ENCODE measurements at regions not wholly inside any gene's neighbourhood (a gene's known extent, or its start where the extent isn't known, plus 50 kb on each side); places are given as distances from the start of the nearest gene placed in this dataset.

- intact Hi-C loops (cut with micrococcal nuclease) = no loop called here
- ChIA-PET POLR2A (no interaction called here), CTCF (no interaction called here)
- Mint-ChIP-seq H3K4me3 (no peak overlapping the region), H3K27ac (no peak overlapping the region), H3K27me3 (peaks cover 7% of the 10 kb centered on the region), H3K9me3 (no peaks in the 10 kb centered on the region), H3K4me1 (ENCODE audit: low read depth) (no peaks in the 10 kb centered on the region), H3K36me3 (no peaks in the 10 kb centered on the region)
- DNase-seq = no peak
Observed at GRCh38 chr2:133940134-133940533, 313.7 kb upstream of the MGAT5 start.

GRCh38 chr2:133941666-133942065 is 312.2 kb upstream of the MGAT5 start:
- POLR2A ChIA-PET = interaction anchor here (1.2 kb wide), 1 partner anchor 15 kb away, joined by 3 read pairs; no protein-coding TSS in a partner anchor
- no peak for DNase-seq

GRCh38 chr2:133942398-133942797 is 311.5 kb upstream of the MGAT5 start:
- peaks cover 5% of the 10 kb centered on the region for H3K27me3 Mint-ChIP-seq
- no peak for DNase-seq
- intact Hi-C loops (cut with micrococcal nuclease) = no loop called here
- H3K4me1 Mint-ChIP-seq (ENCODE audit: low read depth) = no peaks in the 10 kb centered on the region
- no peak overlapping the region for H3K4me3 Mint-ChIP-seq
- ChIA-PET CTCF (no interaction called here), POLR2A (interaction anchor here (1.2 kb wide), 1 partner anchor 14 kb away, joined by 3 read pairs; no protein-coding TSS in a partner anchor)
- no peak overlapping the region for H3K27ac Mint-ChIP-seq
- no peaks in the 10 kb centered on the region for H3K36me3 Mint-ChIP-seq
- H3K9me3 Mint-ChIP-seq = no peaks in the 10 kb centered on the region

More at GRCh38 chr2:133941666-133942065, 312.2 kb upstream of the MGAT5 start:
- no peak overlapping the region for H3K4me3 Mint-ChIP-seq
- no peak overlapping the region for H3K27ac Mint-ChIP-seq
- no peaks in the 10 kb centered on the region for H3K9me3 Mint-ChIP-seq
- intact Hi-C loops (cut with micrococcal nuclease) = no loop called here
- no peaks in the 10 kb centered on the region for H3K36me3 Mint-ChIP-seq
- peaks cover 7% of the 10 kb centered on the region for H3K27me3 Mint-ChIP-seq
- H3K4me1 Mint-ChIP-seq (ENCODE audit: low read depth) = no peaks in the 10 kb centered on the region
- CTCF ChIA-PET = no interaction called here

GRCh38 chr2:133943108-133943507 is 310.8 kb upstream of the MGAT5 start:
- no peaks in the 10 kb centered on the region for H3K36me3 Mint-ChIP-seq
- H3K4me1 Mint-ChIP-seq (ENCODE audit: low read depth) = no peaks in the 10 kb centered on the region
- ChIA-PET CTCF (interaction anchor here (1.3 kb wide), 1 partner anchor 57 kb away, joined by 3 read pairs; no protein-coding TSS in a partner anchor), POLR2A (no interaction called here)
- no peaks in the 10 kb centered on the region for H3K9me3 Mint-ChIP-seq
- peaks cover 5% of the 10 kb centered on the region for H3K27me3 Mint-ChIP-seq
- intact Hi-C loops (cut with micrococcal nuclease) = no loop called here
- H3K4me3 Mint-ChIP-seq = no peak overlapping the region
- H3K27ac Mint-ChIP-seq = no peak overlapping the region
- DNase-seq = no peak

- H3K9me3 Mint-ChIP-seq = no peaks in the 10 kb centered on the region
- H3K27me3 Mint-ChIP-seq = peaks cover 3% of the 10 kb centered on the region
- no peaks in the 10 kb centered on the region for H3K36me3 Mint-ChIP-seq
- no peak overlapping the region for H3K4me3 Mint-ChIP-seq
- DNase-seq = no peak
- POLR2A ChIA-PET = no interaction called here
- intact Hi-C loops (cut with micrococcal nuclease) = no loop called here
- H3K4me1 Mint-ChIP-seq (ENCODE audit: low read depth) = no peaks in the 10 kb centered on the region
- CTCF ChIA-PET = no interaction called here
- no peak overlapping the region for H3K27ac Mint-ChIP-seq
Observed at GRCh38 chr2:133945089-133945488, 308.8 kb upstream of the MGAT5 start.

- peaks cover 3% of the 10 kb centered on the region for H3K27me3 Mint-ChIP-seq
- no peaks in the 10 kb centered on the region for H3K4me1 Mint-ChIP-seq (ENCODE audit: low read depth)
- H3K36me3 Mint-ChIP-seq = no peaks in the 10 kb centered on the region
- H3K4me3 Mint-ChIP-seq = no peak overlapping the region
- ChIA-PET CTCF (no interaction called here), POLR2A (no interaction called here)
- intact Hi-C loops (cut with micrococcal nuclease) = no loop called here
- no peaks in the 10 kb centered on the region for H3K9me3 Mint-ChIP-seq
- no peak overlapping the region for H3K27ac Mint-ChIP-seq
- no peak for DNase-seq
Observed at GRCh38 chr2:133947057-133947456, 306.8 kb upstream of the MGAT5 start.

GRCh38 chr2:133948610-133949290 is 305.1 kb upstream of the MGAT5 start:
- H3K36me3 Mint-ChIP-seq = no peaks in the 10 kb centered on the region
- intact Hi-C loops (cut with micrococcal nuclease) = no loop called here
- no peak for DNase-seq
- H3K27ac Mint-ChIP-seq = no peak overlapping the region
- H3K4me3 Mint-ChIP-seq = no peak overlapping the region
- no peaks in the 10 kb centered on the region for H3K4me1 Mint-ChIP-seq (ENCODE audit: low read depth)
- CTCF ChIA-PET = no interaction called here
- no peaks in the 10 kb centered on the region for H3K27me3 Mint-ChIP-seq
- POLR2A ChIA-PET = no interaction called here
- no peaks in the 10 kb centered on the region for H3K9me3 Mint-ChIP-seq

- Mint-ChIP-seq H3K27ac (no peak overlapping the region), H3K4me3 (no peak overlapping the region), H3K9me3 (no peaks in the 10 kb centered on the region), H3K36me3 (no peaks in the 10 kb centered on the region), H3K27me3 (no peaks in the 10 kb centered on the region), H3K4me1 (ENCODE audit: low read depth) (no peaks in the 10 kb centered on the region)
- ChIA-PET CTCF (no interaction called here), POLR2A (no interaction called here)
- DNase-seq = no peak
- intact Hi-C loops (cut with micrococcal nuclease) = no loop called here
Observed at GRCh38 chr2:133949595-133949994, 304.3 kb upstream of the MGAT5 start.

- Mint-ChIP-seq H3K4me1 (ENCODE audit: low read depth) (no peaks in the 10 kb centered on the region), H3K4me3 (no peak overlapping the region), H3K27me3 (no peaks in the 10 kb centered on the region), H3K27ac (no peak overlapping the region), H3K9me3 (no peaks in the 10 kb centered on the region), H3K36me3 (no peaks in the 10 kb centered on the region)
- intact Hi-C loops (cut with micrococcal nuclease) = no loop called here
- CTCF ChIA-PET = no interaction called here
- POLR2A ChIA-PET = no interaction called here
- DNase-seq = no peak
Observed at GRCh38 chr2:133951209-133951608, 302.7 kb upstream of the MGAT5 start.

- H3K36me3 Mint-ChIP-seq = no peaks in the 10 kb centered on the region
- ChIA-PET CTCF (no interaction called here), POLR2A (no interaction called here)
- no peaks in the 10 kb centered on the region for H3K9me3 Mint-ChIP-seq
- no peak overlapping the region for H3K4me3 Mint-ChIP-seq
- H3K27ac Mint-ChIP-seq = no peak overlapping the region
- peaks cover 3% of the 10 kb centered on the region for H3K27me3 Mint-ChIP-seq
- intact Hi-C loops (cut with micrococcal nuclease) = no loop called here
- no peaks in the 10 kb centered on the region for H3K4me1 Mint-ChIP-seq (ENCODE audit: low read depth)
- DNase-seq = no peak
Observed at GRCh38 chr2:133952420-133952819, 301.5 kb upstream of the MGAT5 start.

GRCh38 chr2:133952896-133953295 is 301.0 kb upstream of the MGAT5 start:
- no peak overlapping the region for H3K4me3 Mint-ChIP-seq
- no peak for DNase-seq
- no peak overlapping the region for H3K27ac Mint-ChIP-seq
- ChIA-PET CTCF (no interaction called here), POLR2A (no interaction called here)
- no peaks in the 10 kb centered on the region for H3K36me3 Mint-ChIP-seq
- intact Hi-C loops (cut with micrococcal nuclease) = no loop called here
- H3K4me1 Mint-ChIP-seq (ENCODE audit: low read depth) = no peaks in the 10 kb centered on the region
- no peaks in the 10 kb centered on the region for H3K9me3 Mint-ChIP-seq
- H3K27me3 Mint-ChIP-seq = peaks cover 3% of the 10 kb centered on the region

GRCh38 chr2:133953524-133953923 is 300.3 kb upstream of the MGAT5 start:
- DNase-seq = no peak
- H3K4me3 Mint-ChIP-seq = no peak overlapping the region
- POLR2A ChIA-PET = no interaction called here
- CTCF ChIA-PET = interaction anchor here (0.7 kb wide), 1 partner anchor 18 kb away, joined by 3 read pairs; no protein-coding TSS in a partner anchor
- no peaks in the 10 kb centered on the region for H3K9me3 Mint-ChIP-seq
- H3K27me3 Mint-ChIP-seq = peaks cover 3% of the 10 kb centered on the region
- no peaks in the 10 kb centered on the region for H3K4me1 Mint-ChIP-seq (ENCODE audit: low read depth)
- intact Hi-C loops (cut with micrococcal nuclease) = no loop called here
- H3K27ac Mint-ChIP-seq = no peak overlapping the region
- H3K36me3 Mint-ChIP-seq = no peaks in the 10 kb centered on the region

GRCh38 chr2:133954636-133955035 is 299.2 kb upstream of the MGAT5 start:
- peaks cover 5% of the 10 kb centered on the region for H3K27me3 Mint-ChIP-seq
- ChIA-PET POLR2A (no interaction called here), CTCF (interaction anchor here (1.2 kb wide), 1 partner anchor 68 kb away, joined by 3 read pairs; no protein-coding TSS in a partner anchor)
- H3K4me1 Mint-ChIP-seq (ENCODE audit: low read depth) = no peaks in the 10 kb centered on the region
- H3K27ac Mint-ChIP-seq = no peak overlapping the region
- H3K9me3 Mint-ChIP-seq = no peaks in the 10 kb centered on the region
- intact Hi-C loops (cut with micrococcal nuclease) = no loop called here
- no peak for DNase-seq
- H3K36me3 Mint-ChIP-seq = no peaks in the 10 kb centered on the region
- H3K4me3 Mint-ChIP-seq = no peak overlapping the region
